RWPE2 (cell line): ENCODE measurements at regions not wholly inside any gene's neighbourhood (a gene's known extent, or its start where the extent isn't known, plus 50 kb on each side); places are given as distances from the start of the nearest gene placed in this dataset.

Experiments
- ATAC-seq: fragments of 200-7000 bp; cut with Tn5 transposase; 3 replicates; pipeline ENCODE4 v1.9.1; 2021; ENCODE audit warnings: low read depth
- DNase-seq: peaks from one replicate; pipeline ENCODE4 v3.0.0-alpha.2; 2020; ENCODE audit warnings: low spot score
- H3K27ac ChIP-seq: fragments of 450-650 bp; 2 replicates; pipeline ENCODE4 v1.5.1; 2017; ENCODE audit warnings: mild to moderate bottlenecking; ENCODE audit not compliant: poor library complexity, severe bottlenecking
- H3K27me3 ChIP-seq: fragments of 250-450 bp; sonication (Bioruptor Pico); 2 replicates; pipeline ENCODE4 v1.5.1; 2021; ENCODE audit warnings: mild to moderate bottlenecking, moderate library complexity; ENCODE audit not compliant: insufficient read depth, poor library complexity, severe bottlenecking
- H3K36me3 ChIP-seq: fragments of 250-450 bp; sonication (Bioruptor Pico); 2 replicates; pipeline ENCODE4 v1.5.1; 2020; ENCODE audit warnings: low read depth, mild to moderate bottlenecking, moderate library complexity
- H3K4me1 ChIP-seq: fragments of 250-450 bp; sonication (Bioruptor Pico); 2 replicates; pipeline ENCODE4 v1.5.1; 2021; ENCODE audit warnings: mild to moderate bottlenecking, moderate library complexity; ENCODE audit not compliant: insufficient read depth, poor library complexity, severe bottlenecking
- H3K4me3 ChIP-seq: fragments of 250-450 bp; sonication (Bioruptor Pico); 2 replicates; pipeline ENCODE4 v1.5.1; 2021; ENCODE audit warnings: mild to moderate bottlenecking, moderate library complexity; ENCODE audit not compliant: severe bottlenecking
- H3K9me3 ChIP-seq: fragments of 250-450 bp; sonication (Bioruptor Pico); 2 replicates; pipeline ENCODE4 v1.5.1; 2021; ENCODE audit warnings: mild to moderate bottlenecking, moderate library complexity; ENCODE audit not compliant: severe bottlenecking
- TF ChIP-seq, protein P1 (sequence below): fragments of 450-650 bp; IDR thresholded peaks from one replicate; pipeline ENCODE4 v1.5.1; 2017; ENCODE audit warnings: mild to moderate bottlenecking, moderate library complexity; ENCODE audit not compliant: poor library complexity, severe bottlenecking

DNA sequence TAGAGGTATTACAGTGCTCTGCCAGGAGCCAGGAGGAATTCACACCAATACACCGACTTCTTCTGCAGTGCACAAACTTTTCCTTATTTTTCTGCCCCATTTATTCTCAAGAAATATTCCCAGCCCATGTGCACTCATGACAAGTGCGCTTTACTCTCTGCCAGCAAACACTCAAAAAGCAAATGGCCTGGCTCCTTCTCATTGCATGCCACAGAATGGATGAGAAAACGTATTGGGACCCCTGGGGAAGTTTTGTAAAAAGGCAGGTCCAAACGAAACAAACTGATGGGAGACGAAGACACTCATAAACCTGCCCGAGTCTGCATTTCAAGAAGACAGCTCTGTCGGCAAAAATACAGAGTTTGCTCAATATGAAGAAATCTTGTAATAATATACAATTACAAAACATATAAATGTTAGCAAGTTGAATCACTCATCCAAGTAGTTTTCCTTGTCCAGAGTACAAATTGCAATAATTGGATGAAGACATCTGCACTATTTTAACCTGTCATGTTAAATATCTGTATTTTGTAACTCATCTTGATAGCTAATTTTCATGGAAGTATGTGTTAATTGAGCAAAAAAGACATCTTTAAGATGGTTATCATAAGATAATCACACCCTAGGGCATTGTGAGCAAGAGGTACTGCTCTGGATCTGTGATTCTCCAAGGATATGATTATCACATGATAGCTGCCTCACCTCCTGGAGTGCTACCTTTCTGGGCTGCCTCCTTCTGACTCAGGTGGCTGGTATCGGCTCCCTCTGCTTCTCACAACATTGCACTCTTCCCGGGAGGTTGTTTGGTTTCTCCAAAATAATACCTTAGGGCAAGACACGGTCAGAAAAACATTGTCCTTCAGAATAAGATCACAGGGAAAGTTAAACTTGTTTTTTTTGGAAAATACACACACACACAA lies 260.8 kb upstream of the G2E3 start:
- Histone ChIP-seq H3K36me3 (no peaks in the 10 kb centered on the region), H3K27ac (no peak overlapping the region), H3K4me1 (no peaks in the 10 kb centered on the region), H3K4me3 (no peak overlapping the region), H3K9me3 (no peaks in the 10 kb centered on the region), H3K27me3 (peaks cover 16% of the 10 kb centered on the region)
- ATAC-seq = peak; percentile 42; the same call in 1 of the 3 replicates
- TF ChIP-seq, protein P1, sequence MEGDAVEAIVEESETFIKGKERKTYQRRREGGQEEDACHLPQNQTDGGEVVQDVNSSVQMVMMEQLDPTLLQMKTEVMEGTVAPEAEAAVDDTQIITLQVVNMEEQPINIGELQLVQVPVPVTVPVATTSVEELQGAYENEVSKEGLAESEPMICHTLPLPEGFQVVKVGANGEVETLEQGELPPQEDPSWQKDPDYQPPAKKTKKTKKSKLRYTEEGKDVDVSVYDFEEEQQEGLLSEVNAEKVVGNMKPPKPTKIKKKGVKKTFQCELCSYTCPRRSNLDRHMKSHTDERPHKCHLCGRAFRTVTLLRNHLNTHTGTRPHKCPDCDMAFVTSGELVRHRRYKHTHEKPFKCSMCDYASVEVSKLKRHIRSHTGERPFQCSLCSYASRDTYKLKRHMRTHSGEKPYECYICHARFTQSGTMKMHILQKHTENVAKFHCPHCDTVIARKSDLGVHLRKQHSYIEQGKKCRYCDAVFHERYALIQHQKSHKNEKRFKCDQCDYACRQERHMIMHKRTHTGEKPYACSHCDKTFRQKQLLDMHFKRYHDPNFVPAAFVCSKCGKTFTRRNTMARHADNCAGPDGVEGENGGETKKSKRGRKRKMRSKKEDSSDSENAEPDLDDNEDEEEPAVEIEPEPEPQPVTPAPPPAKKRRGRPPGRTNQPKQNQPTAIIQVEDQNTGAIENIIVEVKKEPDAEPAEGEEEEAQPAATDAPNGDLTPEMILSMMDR = no peak
- DNase-seq = no peak

DNA sequence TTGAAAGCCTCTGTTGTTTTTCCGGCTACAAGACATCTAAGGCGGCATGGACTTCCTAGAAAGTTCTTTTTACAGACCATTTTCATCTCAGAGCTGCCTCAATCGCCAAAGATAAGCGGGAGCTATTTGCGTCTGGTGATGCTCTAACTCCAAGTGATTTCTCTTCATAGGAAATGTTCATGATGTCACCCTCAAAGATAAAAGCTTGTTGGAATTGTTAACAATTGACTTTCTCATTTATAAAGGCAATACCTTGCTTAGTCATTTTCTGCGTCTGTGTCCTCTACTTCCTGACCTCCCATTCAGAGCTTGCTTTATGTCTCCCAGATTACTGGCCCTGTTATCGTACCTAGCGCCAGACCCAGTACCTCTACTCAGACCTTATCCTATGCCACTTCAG lies 259.0 kb upstream of the G2E3 start:
- Histone ChIP-seq H3K9me3 (no peaks in the 10 kb centered on the region), H3K27ac (no peak overlapping the region), H3K27me3 (peaks cover 11% of the 10 kb centered on the region), H3K4me1 (no peaks in the 10 kb centered on the region), H3K4me3 (no peak overlapping the region), H3K36me3 (no peaks in the 10 kb centered on the region)
- no peak for DNase-seq
- no peak for ATAC-seq
- TF ChIP-seq, protein P1 = no peak

GRCh38 chr14:30303350-30303749 lies 255.6 kb upstream of the G2E3 start:
- DNase-seq (no peak), ATAC-seq (no peak)
- peaks cover 12% of the 10 kb centered on the region for H3K27me3 ChIP-seq
- H3K36me3 ChIP-seq = no peaks in the 10 kb centered on the region
- TF ChIP-seq, protein P1 = no peak
- no peak overlapping the region for H3K27ac ChIP-seq
- no peak overlapping the region for H3K4me3 ChIP-seq
- no peaks in the 10 kb centered on the region for H3K9me3 ChIP-seq
- H3K4me1 ChIP-seq = no peaks in the 10 kb centered on the region

- ATAC-seq (no peak), DNase-seq (no peak)
- Histone ChIP-seq H3K27me3 (peaks cover 8% of the 10 kb centered on the region), H3K4me3 (no peak overlapping the region), H3K36me3 (no peaks in the 10 kb centered on the region), H3K4me1 (no peaks in the 10 kb centered on the region), H3K9me3 (no peaks in the 10 kb centered on the region), H3K27ac (no peak overlapping the region)
- TF ChIP-seq, protein P1 = no peak
Observed at GRCh38 chr14:30305346-30305745, 253.6 kb upstream of the G2E3 start.

DNA sequence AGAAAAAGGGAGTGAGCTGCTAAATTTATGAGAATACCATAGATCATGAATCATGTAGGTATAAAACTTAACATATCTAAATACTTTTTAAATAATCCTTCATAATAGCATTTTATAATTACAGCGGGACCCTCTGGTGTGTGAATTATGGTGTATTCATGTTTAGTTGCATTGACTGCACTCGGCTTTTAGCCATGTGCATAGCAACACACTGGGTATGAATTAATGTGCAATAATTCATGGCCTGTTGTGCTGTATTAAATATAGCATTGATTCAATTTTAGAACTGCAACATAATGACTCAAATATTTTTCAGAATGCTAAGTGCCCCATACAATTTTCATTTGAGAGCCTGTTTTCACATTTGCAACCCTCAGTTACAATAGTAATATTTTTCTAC lies 249.6 kb upstream of the G2E3 start:
- no peak for DNase-seq
- TF ChIP-seq, protein P1 = no peak
- H3K9me3 ChIP-seq = no peaks in the 10 kb centered on the region
- H3K27ac ChIP-seq = no peak overlapping the region
- ATAC-seq = no peak
- no peaks in the 10 kb centered on the region for H3K4me1 ChIP-seq
- no peak overlapping the region for H3K4me3 ChIP-seq
- no peaks in the 10 kb centered on the region for H3K36me3 ChIP-seq
- peaks cover 15% of the 10 kb centered on the region for H3K27me3 ChIP-seq
